Neuron (in vitro differentiated cells): ENCODE measurements at regions not wholly inside any gene's neighbourhood (a gene's known extent, or its start where the extent isn't known, plus 50 kb on each side); places are given as distances from the start of the nearest gene placed in this dataset.

ENCODE experiments used
- H2AFZ ChIP-seq: one replicate; pipeline ENCODE4 v1.6.1; 2013; ENCODE audit warnings: low read depth, mild to moderate bottlenecking, inconsistent platforms, low read length, moderate library complexity
- H3K27me3 ChIP-seq: one replicate; pipeline ENCODE4 v1.6.1; 2013; ENCODE audit warnings: low read length; ENCODE audit not compliant: insufficient read depth
- H3K36me3 ChIP-seq: one replicate; pipeline ENCODE4 v1.6.1; 2013; ENCODE audit warnings: low read length; ENCODE audit not compliant: insufficient read depth
- H3K4me1 ChIP-seq: one replicate; pipeline ENCODE4 v1.6.1; 2013; ENCODE audit warnings: low read length; ENCODE audit not compliant: insufficient read depth
- H3K4me3 ChIP-seq: 2 replicates; pipeline ENCODE4 v1.5.1; 2013; ENCODE audit warnings: mild to moderate bottlenecking, low read length, moderate library complexity
- H3K9me3 ChIP-seq: one replicate; pipeline ENCODE4 v1.6.1; 2013; ENCODE audit warnings: low read length

- Histone ChIP-seq H2AFZ (no peak overlapping the region), H3K36me3 (no peaks in the 10 kb centered on the region), H3K4me1 (no peaks in the 10 kb centered on the region), H3K4me3 (no peak overlapping the region), H3K9me3 (no peaks in the 10 kb centered on the region), H3K27me3 (no peaks in the 10 kb centered on the region)
Measured at GRCh38 chr7:115417662-115418061, 495.8 kb downstream of the MDFIC start.

GRCh38 chr7:115410972-115411686 lies 489.2 kb downstream of the MDFIC start:
- Histone ChIP-seq H3K27me3 (no peaks in the 10 kb centered on the region), H2AFZ (no peak overlapping the region), H3K9me3 (no peaks in the 10 kb centered on the region), H3K4me1 (no peaks in the 10 kb centered on the region), H3K36me3 (no peaks in the 10 kb centered on the region), H3K4me3 (no peak overlapping the region)

DNA sequence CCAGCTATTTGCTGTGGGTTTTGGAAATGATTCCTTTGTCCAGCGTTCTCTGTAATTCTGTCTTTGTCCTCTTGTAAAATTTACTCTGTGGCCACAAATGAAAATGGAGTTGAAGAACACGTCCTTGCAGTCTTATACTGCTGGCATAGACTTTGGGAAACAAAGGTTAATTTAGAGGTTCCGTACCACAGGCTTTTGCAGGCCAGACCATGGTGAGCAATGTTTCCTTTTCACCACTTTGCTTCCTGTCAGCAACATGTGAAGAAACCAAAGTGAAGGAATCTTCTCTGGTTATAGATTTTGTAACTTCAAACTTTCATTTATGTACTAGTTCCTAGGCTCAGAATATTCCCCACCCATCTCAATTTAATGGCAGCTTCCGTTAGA lies 488.5 kb downstream of the MDFIC start:
- Histone ChIP-seq H3K9me3 (no peaks in the 10 kb centered on the region), H3K36me3 (no peaks in the 10 kb centered on the region), H3K4me3 (no peak overlapping the region), H3K4me1 (no peaks in the 10 kb centered on the region), H2AFZ (no peak overlapping the region), H3K27me3 (no peaks in the 10 kb centered on the region)

GRCh38 chr7:115409682-115410433 lies 488.0 kb downstream of the MDFIC start:
- Histone ChIP-seq H3K27me3 (no peaks in the 10 kb centered on the region), H3K4me3 (no peak overlapping the region), H3K36me3 (no peaks in the 10 kb centered on the region), H3K4me1 (no peaks in the 10 kb centered on the region), H2AFZ (no peak overlapping the region), H3K9me3 (no peaks in the 10 kb centered on the region)

DNA sequence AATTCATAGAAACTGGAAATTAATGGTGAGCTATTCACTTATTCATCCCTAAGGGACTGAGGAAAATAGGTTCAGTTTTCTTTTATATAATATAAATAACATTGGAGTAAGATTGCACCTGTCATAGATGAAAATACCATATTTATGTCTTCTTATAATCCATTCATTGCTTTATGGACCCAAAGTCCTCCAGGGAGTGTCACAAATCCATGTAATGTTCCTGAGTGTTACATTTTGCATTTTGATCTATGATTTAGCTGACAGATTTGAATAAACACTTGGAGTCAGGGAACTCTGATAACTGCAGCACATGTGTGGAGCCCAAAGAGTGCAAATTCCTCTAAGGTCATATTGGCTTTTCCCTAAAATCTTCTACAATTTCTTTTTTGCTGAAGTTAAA lies 484.3 kb downstream of the MDFIC start:
- H3K36me3 ChIP-seq: no peaks in the 10 kb centered on the region
- no peak overlapping the region for H3K4me3 ChIP-seq
- no peak overlapping the region for H2AFZ ChIP-seq
- no peaks in the 10 kb centered on the region for H3K4me1 ChIP-seq
- no peaks in the 10 kb centered on the region for H3K27me3 ChIP-seq
- no peaks in the 10 kb centered on the region for H3K9me3 ChIP-seq

- no peak overlapping the region for H3K4me3 ChIP-seq
- H2AFZ ChIP-seq: no peak overlapping the region
- H3K4me1 ChIP-seq: no peaks in the 10 kb centered on the region
- H3K9me3 ChIP-seq: no peaks in the 10 kb centered on the region
- H3K27me3 ChIP-seq: no peaks in the 10 kb centered on the region
- H3K36me3 ChIP-seq: no peaks in the 10 kb centered on the region
Measured at GRCh38 chr7:115387137-115387536, 465.2 kb downstream of the MDFIC start.

GRCh38 chr7:115379321-115379720 lies 457.4 kb downstream of the MDFIC start:
- no peaks in the 10 kb centered on the region for H3K27me3 ChIP-seq
- no peak overlapping the region for H2AFZ ChIP-seq
- H3K4me3 ChIP-seq: no peak overlapping the region
- H3K9me3 ChIP-seq: no peaks in the 10 kb centered on the region
- no peaks in the 10 kb centered on the region for H3K36me3 ChIP-seq
- H3K4me1 ChIP-seq: no peaks in the 10 kb centered on the region

DNA sequence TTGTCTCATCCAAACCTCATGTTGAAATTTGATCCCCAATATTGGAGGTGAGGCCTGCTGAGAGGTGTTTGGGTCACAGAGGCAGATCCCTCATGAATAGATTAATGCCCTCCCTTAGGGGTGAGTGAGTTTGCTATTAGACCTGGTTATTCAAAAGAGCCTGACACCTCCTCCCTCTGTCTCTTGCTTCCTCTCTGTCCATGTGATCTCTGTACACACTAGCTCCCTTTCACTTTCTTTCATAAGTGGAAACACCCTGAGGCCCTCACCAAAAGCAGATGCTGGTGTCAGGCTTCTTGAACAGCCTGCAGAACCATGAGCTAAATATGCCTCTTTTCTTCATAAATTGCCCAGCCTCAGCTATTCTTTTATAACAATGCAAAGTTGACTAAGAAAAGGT lies 447.1 kb downstream of the MDFIC start:
- no peaks in the 10 kb centered on the region for H3K27me3 ChIP-seq

GRCh38 chr7:115363916-115364315 lies 442.0 kb downstream of the MDFIC start:
- no peak overlapping the region for H3K4me3 ChIP-seq
- H3K9me3 ChIP-seq: no peaks in the 10 kb centered on the region
- H2AFZ ChIP-seq: no peak overlapping the region
- H3K4me1 ChIP-seq: no peaks in the 10 kb centered on the region
- H3K27me3 ChIP-seq: no peaks in the 10 kb centered on the region
- H3K36me3 ChIP-seq: no peaks in the 10 kb centered on the region

More for the DNA sequence above, 447.1 kb downstream of the MDFIC start:
- Histone ChIP-seq H3K9me3 (no peaks in the 10 kb centered on the region), H2AFZ (no peak overlapping the region), H3K4me1 (no peaks in the 10 kb centered on the region), H3K36me3 (no peaks in the 10 kb centered on the region), H3K4me3 (no peak overlapping the region)

DNA sequence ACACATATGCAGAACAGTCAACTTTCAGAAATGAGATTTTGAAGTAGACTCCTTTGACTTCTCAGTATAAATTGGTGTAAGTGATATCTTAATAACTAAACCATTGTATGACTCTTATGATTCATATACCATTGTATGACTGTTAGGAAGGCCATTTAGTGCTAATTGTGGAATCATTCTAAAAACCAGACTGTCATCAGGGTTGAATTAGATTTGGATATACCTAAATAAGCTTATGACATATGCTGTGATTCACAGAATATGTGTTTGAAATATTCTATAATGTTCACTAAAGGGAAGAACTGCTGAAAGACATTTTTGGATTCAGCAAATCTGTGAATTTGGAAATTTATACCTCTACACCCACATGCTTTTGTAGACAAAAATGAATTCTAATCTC lies 438.1 kb downstream of the MDFIC start:
- H2AFZ ChIP-seq: no peak overlapping the region
- H3K36me3 ChIP-seq: no peaks in the 10 kb centered on the region
- H3K4me3 ChIP-seq: no peak overlapping the region
- no peaks in the 10 kb centered on the region for H3K9me3 ChIP-seq
- H3K27me3 ChIP-seq: no peaks in the 10 kb centered on the region
- no peaks in the 10 kb centered on the region for H3K4me1 ChIP-seq

DNA sequence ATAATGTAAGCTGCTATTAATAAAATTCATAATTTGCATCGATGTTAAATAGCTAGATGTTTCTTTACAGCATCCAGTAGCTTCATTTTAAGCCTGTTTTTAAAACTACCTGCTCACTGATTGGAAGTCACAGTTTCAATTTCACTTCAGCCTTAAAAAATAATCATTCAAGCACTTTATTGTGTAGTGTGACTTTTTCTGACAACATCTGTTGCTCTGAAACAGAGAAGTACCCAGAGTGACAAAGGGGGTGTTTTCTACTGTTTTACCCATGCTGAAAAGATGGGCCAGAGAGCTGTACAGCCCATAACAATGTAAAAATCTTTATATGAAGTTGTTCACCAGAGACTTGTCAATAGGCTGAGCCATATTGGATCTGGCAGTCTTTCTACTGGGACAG lies 437.2 kb downstream of the MDFIC start:
- no peaks in the 10 kb centered on the region for H3K27me3 ChIP-seq

GRCh38 chr7:115357703-115357999 lies 435.8 kb downstream of the MDFIC start:
- Histone ChIP-seq H3K4me3 (no peak overlapping the region), H3K27me3 (no peaks in the 10 kb centered on the region), H3K9me3 (no peaks in the 10 kb centered on the region), H3K36me3 (no peaks in the 10 kb centered on the region), H2AFZ (no peak overlapping the region), H3K4me1 (no peaks in the 10 kb centered on the region)

More for the DNA sequence above, 437.2 kb downstream of the MDFIC start:
- Histone ChIP-seq H3K9me3 (no peaks in the 10 kb centered on the region), H3K4me3 (no peak overlapping the region), H3K36me3 (no peaks in the 10 kb centered on the region), H2AFZ (no peak overlapping the region), H3K4me1 (no peaks in the 10 kb centered on the region)

- H3K4me1 ChIP-seq: no peaks in the 10 kb centered on the region
Measured at GRCh38 chr7:115356999-115357702, 435.3 kb downstream of the MDFIC start.

More at GRCh38 chr7:115356999-115357702, 435.3 kb downstream of the MDFIC start:
- Histone ChIP-seq H3K4me3 (no peak overlapping the region), H3K9me3 (no peaks in the 10 kb centered on the region), H2AFZ (no peak overlapping the region), H3K27me3 (no peaks in the 10 kb centered on the region), H3K36me3 (no peaks in the 10 kb centered on the region)
